ENCODE measurements at regions not wholly inside any gene's neighbourhood (a gene's known extent, or its start where the extent isn't known, plus 50 kb on each side); places are given as distances from the start of the nearest gene placed in this dataset.

- H3K4me1 ChIP-seq (ENCODE audit: control insufficient read depth, insufficient read depth, low read length, poor library complexity, severe bottlenecking) = no peaks in the 10 kb centered on the region
- no peak for DNase-seq
- H3K36me3 ChIP-seq (ENCODE audit: control insufficient read depth, insufficient read depth, low read length) = no peaks in the 10 kb centered on the region
- no peak overlapping the region for H3K4me3 ChIP-seq (ENCODE audit: insufficient read depth, low read depth, low read length, poor library complexity, severe bottlenecking)
- H3K9me3 ChIP-seq (ENCODE audit: control insufficient read depth, low read length) = no peaks in the 10 kb centered on the region
- H3K27me3 ChIP-seq (replicated peaks; ENCODE audit: control insufficient read depth, insufficient read depth, low read length, poor library complexity, severe bottlenecking) = no peaks in the 10 kb centered on the region
- no peak overlapping the region for H3K27ac ChIP-seq (ENCODE audit: insufficient read depth, low read length, poor library complexity, severe bottlenecking)
Measured at GRCh38 chr13:70714993-70715392, 606.7 kb upstream of the KLHL1 start.

GRCh38 chr13:70708775-70709174 is 600.5 kb upstream of the KLHL1 start:
- H3K27me3 ChIP-seq (replicated peaks; ENCODE audit: control insufficient read depth, insufficient read depth, low read length, poor library complexity, severe bottlenecking) = no peaks in the 10 kb centered on the region
- H3K9me3 ChIP-seq (ENCODE audit: control insufficient read depth, low read length) = no peaks in the 10 kb centered on the region
- no peaks in the 10 kb centered on the region for H3K4me1 ChIP-seq (ENCODE audit: control insufficient read depth, insufficient read depth, low read length, poor library complexity, severe bottlenecking)
- H3K27ac ChIP-seq (ENCODE audit: insufficient read depth, low read length, poor library complexity, severe bottlenecking) = no peak overlapping the region
- no peak for DNase-seq
- no peaks in the 10 kb centered on the region for H3K36me3 ChIP-seq (ENCODE audit: control insufficient read depth, insufficient read depth, low read length)
- no peak overlapping the region for H3K4me3 ChIP-seq (ENCODE audit: insufficient read depth, low read depth, low read length, poor library complexity, severe bottlenecking)

DNA sequence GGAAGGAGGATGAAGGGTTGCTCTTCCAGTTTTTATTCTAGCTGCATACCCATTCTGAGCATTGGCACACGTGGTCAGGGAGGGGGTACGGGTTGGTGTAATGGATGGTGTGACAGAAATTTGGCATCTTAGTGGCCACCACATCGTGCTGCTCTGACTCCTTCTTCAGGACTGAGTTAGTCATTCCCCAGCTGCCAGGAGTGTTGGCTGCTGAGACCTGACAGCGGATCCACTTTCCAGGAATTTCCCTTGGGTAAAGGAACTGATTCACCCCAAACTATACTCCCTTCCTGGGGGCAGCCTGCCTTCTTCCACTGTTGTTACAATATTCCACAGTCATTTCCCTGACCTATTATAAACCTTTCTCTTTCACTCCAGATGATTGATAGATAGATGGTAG is 595.5 kb upstream of the KLHL1 start:
- H3K4me3 ChIP-seq (ENCODE audit: insufficient read depth, low read depth, low read length, poor library complexity, severe bottlenecking) = no peak overlapping the region
- H3K36me3 ChIP-seq (ENCODE audit: control insufficient read depth, insufficient read depth, low read length) = no peaks in the 10 kb centered on the region
- H3K27me3 ChIP-seq (replicated peaks; ENCODE audit: control insufficient read depth, insufficient read depth, low read length, poor library complexity, severe bottlenecking) = no peaks in the 10 kb centered on the region
- no peak overlapping the region for H3K27ac ChIP-seq (ENCODE audit: insufficient read depth, low read length, poor library complexity, severe bottlenecking)
- H3K9me3 ChIP-seq (ENCODE audit: control insufficient read depth, low read length) = no peaks in the 10 kb centered on the region
- DNase-seq = no peak
- no peaks in the 10 kb centered on the region for H3K4me1 ChIP-seq (ENCODE audit: control insufficient read depth, insufficient read depth, low read length, poor library complexity, severe bottlenecking)

- Histone ChIP-seq H3K4me1 (ENCODE audit: control insufficient read depth, insufficient read depth, low read length, poor library complexity, severe bottlenecking) (no peaks in the 10 kb centered on the region), H3K27me3 (replicated peaks; ENCODE audit: control insufficient read depth, insufficient read depth, low read length, poor library complexity, severe bottlenecking) (no peaks in the 10 kb centered on the region), H3K36me3 (ENCODE audit: control insufficient read depth, insufficient read depth, low read length) (no peaks in the 10 kb centered on the region), H3K27ac (ENCODE audit: insufficient read depth, low read length, poor library complexity, severe bottlenecking) (no peak overlapping the region), H3K4me3 (ENCODE audit: insufficient read depth, low read depth, low read length, poor library complexity, severe bottlenecking) (no peak overlapping the region), H3K9me3 (ENCODE audit: control insufficient read depth, low read length) (no peaks in the 10 kb centered on the region)
- DNase-seq = no peak
Measured at GRCh38 chr13:70694996-70695715, 586.9 kb upstream of the KLHL1 start.

GRCh38 chr13:70668983-70669382 is 560.7 kb upstream of the KLHL1 start:
- no peak for DNase-seq

GRCh38 chr13:70668293-70668692 is 560.0 kb upstream of the KLHL1 start:
- no peak overlapping the region for H3K27ac ChIP-seq (ENCODE audit: insufficient read depth, low read length, poor library complexity, severe bottlenecking)
- H3K9me3 ChIP-seq (ENCODE audit: control insufficient read depth, low read length) = no peaks in the 10 kb centered on the region
- DNase-seq = no peak
- H3K36me3 ChIP-seq (ENCODE audit: control insufficient read depth, insufficient read depth, low read length) = no peaks in the 10 kb centered on the region
- no peak overlapping the region for H3K4me3 ChIP-seq (ENCODE audit: insufficient read depth, low read depth, low read length, poor library complexity, severe bottlenecking)
- no peaks in the 10 kb centered on the region for H3K27me3 ChIP-seq (replicated peaks; ENCODE audit: control insufficient read depth, insufficient read depth, low read length, poor library complexity, severe bottlenecking)
- H3K4me1 ChIP-seq (ENCODE audit: control insufficient read depth, insufficient read depth, low read length, poor library complexity, severe bottlenecking) = no peaks in the 10 kb centered on the region

More at GRCh38 chr13:70668983-70669382, 560.7 kb upstream of the KLHL1 start:
- Histone ChIP-seq H3K36me3 (ENCODE audit: control insufficient read depth, insufficient read depth, low read length) (no peaks in the 10 kb centered on the region), H3K4me3 (ENCODE audit: insufficient read depth, low read depth, low read length, poor library complexity, severe bottlenecking) (no peak overlapping the region), H3K9me3 (ENCODE audit: control insufficient read depth, low read length) (no peaks in the 10 kb centered on the region), H3K27ac (ENCODE audit: insufficient read depth, low read length, poor library complexity, severe bottlenecking) (no peak overlapping the region), H3K4me1 (ENCODE audit: control insufficient read depth, insufficient read depth, low read length, poor library complexity, severe bottlenecking) (no peaks in the 10 kb centered on the region), H3K27me3 (replicated peaks; ENCODE audit: control insufficient read depth, insufficient read depth, low read length, poor library complexity, severe bottlenecking) (no peaks in the 10 kb centered on the region)

GRCh38 chr13:70666883-70667556 is 558.8 kb upstream of the KLHL1 start:
- Histone ChIP-seq H3K4me3 (ENCODE audit: insufficient read depth, low read depth, low read length, poor library complexity, severe bottlenecking) (no peak overlapping the region), H3K36me3 (ENCODE audit: control insufficient read depth, insufficient read depth, low read length) (no peaks in the 10 kb centered on the region), H3K27ac (ENCODE audit: insufficient read depth, low read length, poor library complexity, severe bottlenecking) (no peak overlapping the region), H3K9me3 (ENCODE audit: control insufficient read depth, low read length) (no peaks in the 10 kb centered on the region), H3K27me3 (replicated peaks; ENCODE audit: control insufficient read depth, insufficient read depth, low read length, poor library complexity, severe bottlenecking) (no peaks in the 10 kb centered on the region), H3K4me1 (ENCODE audit: control insufficient read depth, insufficient read depth, low read length, poor library complexity, severe bottlenecking) (no peaks in the 10 kb centered on the region)
- DNase-seq = no peak

DNA sequence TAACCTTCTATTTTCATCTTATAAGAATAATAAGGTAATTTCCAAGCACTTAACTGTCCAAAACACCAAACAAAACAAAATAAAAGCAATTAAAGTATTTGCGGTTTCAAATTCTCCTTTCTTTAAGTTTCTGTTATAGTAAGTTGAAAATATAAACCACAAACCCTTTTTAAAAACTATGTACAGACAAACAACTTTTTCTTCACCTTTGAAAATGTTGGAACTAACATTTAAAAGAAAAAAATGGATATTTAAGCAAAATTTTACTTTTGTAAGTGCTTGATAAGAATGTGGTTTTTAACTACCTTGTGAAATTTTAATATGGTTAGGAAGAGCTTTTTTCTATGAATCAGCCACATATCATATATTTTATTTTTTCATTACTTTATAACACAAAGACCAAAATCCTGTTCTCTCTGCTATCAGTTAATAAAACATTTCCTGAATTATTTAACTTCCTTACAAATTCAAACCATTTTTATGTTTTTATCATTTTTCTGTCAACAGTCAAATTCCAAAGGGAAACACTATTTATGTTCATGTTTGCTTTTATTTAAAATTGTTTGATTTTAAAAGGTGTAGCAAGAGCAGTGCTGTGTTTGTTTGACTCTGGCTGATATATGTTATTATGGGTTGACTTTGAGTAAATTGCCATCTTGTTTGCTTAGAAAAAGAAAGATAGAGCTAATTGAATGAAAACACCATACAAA is 554.1 kb upstream of the KLHL1 start:
- DNase-seq = no peak
- no peak overlapping the region for H3K4me3 ChIP-seq (ENCODE audit: insufficient read depth, low read depth, low read length, poor library complexity, severe bottlenecking)
- H3K4me1 ChIP-seq (ENCODE audit: control insufficient read depth, insufficient read depth, low read length, poor library complexity, severe bottlenecking) = no peaks in the 10 kb centered on the region
- no peaks in the 10 kb centered on the region for H3K27me3 ChIP-seq (replicated peaks; ENCODE audit: control insufficient read depth, insufficient read depth, low read length, poor library complexity, severe bottlenecking)
- no peaks in the 10 kb centered on the region for H3K9me3 ChIP-seq (ENCODE audit: control insufficient read depth, low read length)
- H3K27ac ChIP-seq (ENCODE audit: insufficient read depth, low read length, poor library complexity, severe bottlenecking) = no peak overlapping the region
- no peaks in the 10 kb centered on the region for H3K36me3 ChIP-seq (ENCODE audit: control insufficient read depth, insufficient read depth, low read length)

DNA sequence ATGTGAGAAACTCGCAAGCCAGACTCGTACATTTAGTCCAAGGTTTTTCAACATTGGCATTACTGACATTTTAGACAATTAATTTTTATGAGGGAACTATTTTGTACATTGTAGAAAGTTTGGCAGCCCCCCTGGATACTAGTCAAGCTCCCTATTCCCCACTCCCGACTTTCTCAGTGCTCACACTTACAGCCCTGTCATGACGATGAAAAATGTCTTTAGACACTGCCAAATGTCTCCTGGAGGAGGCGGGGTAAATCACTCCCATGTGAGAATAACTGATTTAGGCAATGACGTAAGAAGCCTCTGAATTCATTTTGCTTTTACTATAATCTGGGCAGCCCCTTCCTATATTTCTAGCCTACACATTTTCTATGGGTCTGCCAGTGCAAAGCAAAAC is 535.8 kb upstream of the KLHL1 start:
- no peaks in the 10 kb centered on the region for H3K9me3 ChIP-seq (ENCODE audit: control insufficient read depth, low read length)
- no peaks in the 10 kb centered on the region for H3K4me1 ChIP-seq (ENCODE audit: control insufficient read depth, insufficient read depth, low read length, poor library complexity, severe bottlenecking)
- H3K27me3 ChIP-seq (replicated peaks; ENCODE audit: control insufficient read depth, insufficient read depth, low read length, poor library complexity, severe bottlenecking) = no peaks in the 10 kb centered on the region
- no peak for DNase-seq
- no peaks in the 10 kb centered on the region for H3K36me3 ChIP-seq (ENCODE audit: control insufficient read depth, insufficient read depth, low read length)
- H3K4me3 ChIP-seq (ENCODE audit: insufficient read depth, low read depth, low read length, poor library complexity, severe bottlenecking) = no peak overlapping the region
- no peak overlapping the region for H3K27ac ChIP-seq (ENCODE audit: insufficient read depth, low read length, poor library complexity, severe bottlenecking)

DNA sequence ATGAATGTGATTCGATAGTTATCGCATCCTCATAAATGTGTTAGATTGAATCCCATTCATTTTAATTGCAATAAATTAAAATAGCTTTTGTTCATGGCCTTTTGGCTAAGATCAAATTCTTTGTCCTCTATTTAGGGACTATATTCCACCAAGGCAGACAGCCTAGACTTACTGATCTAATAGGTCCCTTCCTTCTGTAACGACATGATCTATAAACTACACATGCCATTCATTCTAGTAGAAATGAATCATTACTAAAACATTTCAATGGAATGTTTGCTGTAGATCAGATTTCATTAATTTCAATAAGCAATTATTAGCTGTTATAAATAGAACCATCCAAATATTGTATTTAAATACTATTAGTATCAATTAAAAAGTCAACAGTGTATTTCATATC is 526.6 kb upstream of the KLHL1 start:
- no peaks in the 10 kb centered on the region for H3K4me1 ChIP-seq (ENCODE audit: control insufficient read depth, insufficient read depth, low read length, poor library complexity, severe bottlenecking)
- H3K27me3 ChIP-seq (replicated peaks; ENCODE audit: control insufficient read depth, insufficient read depth, low read length, poor library complexity, severe bottlenecking) = no peaks in the 10 kb centered on the region
- no peaks in the 10 kb centered on the region for H3K9me3 ChIP-seq (ENCODE audit: control insufficient read depth, low read length)
- DNase-seq = no peak
- no peak overlapping the region for H3K4me3 ChIP-seq (ENCODE audit: insufficient read depth, low read depth, low read length, poor library complexity, severe bottlenecking)
- no peak overlapping the region for H3K27ac ChIP-seq (ENCODE audit: insufficient read depth, low read length, poor library complexity, severe bottlenecking)
- H3K36me3 ChIP-seq (ENCODE audit: control insufficient read depth, insufficient read depth, low read length) = no peaks in the 10 kb centered on the region
